ENCODE measurements at regions not wholly inside any gene's neighbourhood (a gene's known extent, or its start where the extent isn't known, plus 50 kb on each side); places are given as distances from the start of the nearest gene placed in this dataset.

GRCh38 chr7:18420748-18421147 is 74.8 kb upstream of the HDAC9 start:
- no peak for DNase-seq

- no peak for DNase-seq
These were observed 74.1 kb upstream of the HDAC9 start for GRCh38 chr7:18421297-18422002.

- DNase-seq = no peak
These were observed 70.3 kb upstream of the HDAC9 start for GRCh38 chr7:18425227-18425626.

- DNase-seq = no peak
These were observed 69.6 kb upstream of the HDAC9 start for GRCh38 chr7:18425838-18426445.

- no peak for DNase-seq
These were observed 68.9 kb upstream of the HDAC9 start for GRCh38 chr7:18426564-18427226.

GRCh38 chr7:18429547-18429946 is 66.0 kb upstream of the HDAC9 start:
- no peak for DNase-seq

GRCh38 chr7:18430810-18431209 is 64.7 kb upstream of the HDAC9 start:
- no peak for DNase-seq

- DNase-seq = no peak
These were observed 61.4 kb upstream of the HDAC9 start for GRCh38 chr7:18434171-18434570.

GRCh38 chr7:18437101-18437500 is 58.4 kb upstream of the HDAC9 start:
- no peak for DNase-seq

- no peak for DNase-seq
These were observed 54.6 kb upstream of the HDAC9 start for GRCh38 chr7:18440934-18441333.

- DNase-seq = no peak
These were observed 50.7 kb upstream of the HDAC9 start for GRCh38 chr7:18444826-18445225.

GRCh38 chr7:18445483-18445882 is 50.1 kb upstream of the HDAC9 start:
- no peak for DNase-seq
